H9 (cell line): ENCODE measurements at regions not wholly inside any gene's neighbourhood (a gene's known extent, or its start where the extent isn't known, plus 50 kb on each side); places are given as distances from the start of the nearest gene placed in this dataset.

ENCODE experiments used
- DNase-seq: peaks from one replicate; pipeline ENCODE4 v3.0.0-alpha.2; 2017
- H2AFZ ChIP-seq: one replicate; pipeline ENCODE4 v1.6.1; 2013; ENCODE audit warnings: mild to moderate bottlenecking, low read length, control low read depth, moderate library complexity
- H2AK5ac ChIP-seq: 2 replicates; pipeline ENCODE4 v1.6.1; 2013; ENCODE audit warnings: low read length, control low read depth, mixed read lengths; ENCODE audit not compliant: insufficient read length
- H2BK120ac ChIP-seq: one replicate; pipeline ENCODE4 v1.6.1; 2013; ENCODE audit warnings: low read depth, mild to moderate bottlenecking, low read length, control low read depth, inconsistent platforms; ENCODE audit not compliant: poor library complexity, severe bottlenecking
- H2BK12ac ChIP-seq: 2 replicates; pipeline ENCODE4 v1.6.1; 2013; ENCODE audit warnings: low read length, control low read depth, mixed read lengths, low read depth; ENCODE audit not compliant: insufficient read length
- H2BK15ac ChIP-seq: 2 replicates; pipeline ENCODE4 v1.6.1; 2013; ENCODE audit warnings: low read depth, low read length, control low read depth
- H2BK20ac ChIP-seq: one replicate; pipeline ENCODE4 v1.6.1; 2013; ENCODE audit warnings: low read depth, mild to moderate bottlenecking, low read length, control low read depth, inconsistent platforms; ENCODE audit not compliant: poor library complexity, severe bottlenecking
- H2BK5ac ChIP-seq: 2 replicates; pipeline ENCODE4 v1.6.1; 2013; ENCODE audit warnings: low read length, control low read depth, mixed read lengths; ENCODE audit not compliant: insufficient read length
- H3K14ac ChIP-seq: 2 replicates; pipeline ENCODE4 v1.6.1; 2013; ENCODE audit warnings: low read length, control low read depth; ENCODE audit not compliant: insufficient read depth
- H3K18ac ChIP-seq: 2 replicates; pipeline ENCODE4 v1.6.1; 2013; ENCODE audit warnings: low read depth, mild to moderate bottlenecking, mixed read lengths, low read length, control low read depth; ENCODE audit not compliant: insufficient read length
- H3K23ac ChIP-seq: 2 replicates; pipeline ENCODE4 v1.6.1; 2013; ENCODE audit warnings: low read length, control low read depth, mixed read lengths, low read depth; ENCODE audit not compliant: insufficient read length
- H3K23me2 ChIP-seq: 2 replicates; pipeline ENCODE4 v1.6.1; 2013; ENCODE audit warnings: low read depth, mild to moderate bottlenecking, mixed read lengths, low read length, control low read depth; ENCODE audit not compliant: insufficient read length, poor library complexity, severe bottlenecking
- H3K27ac ChIP-seq: 2 replicates; pipeline ENCODE4 v1.5.1; 2013; ENCODE audit warnings: low read length, control low read depth, mixed read lengths, low read depth; ENCODE audit not compliant: insufficient read length
- H3K27me3 ChIP-seq: 2 replicates; pipeline ENCODE4 v1.6.1; 2013; ENCODE audit warnings: low read length, control low read depth, inconsistent platforms; ENCODE audit not compliant: insufficient read depth
- H3K4ac ChIP-seq: 2 replicates; pipeline ENCODE4 v1.6.1; 2013; ENCODE audit warnings: low read depth, mild to moderate bottlenecking, control low read depth, inconsistent platforms, low read length, moderate library complexity
- H3K4me1 ChIP-seq: 2 replicates; pipeline ENCODE4 v1.6.1; 2013; ENCODE audit warnings: low read length, control low read depth, inconsistent platforms; ENCODE audit not compliant: insufficient read depth
- H3K4me2 ChIP-seq: 2 replicates; pipeline ENCODE4 v1.6.1; 2013; ENCODE audit warnings: low read length, control low read depth, mixed read lengths; ENCODE audit not compliant: insufficient read length, insufficient read depth
- H3K56ac ChIP-seq: 2 replicates; pipeline ENCODE4 v1.6.1; 2013; ENCODE audit warnings: low read depth, mild to moderate bottlenecking, mixed read lengths, low read length, control low read depth; ENCODE audit not compliant: insufficient read length
- H3K79me1 ChIP-seq: 2 replicates; pipeline ENCODE4 v1.6.1; 2013; ENCODE audit warnings: low read depth, mild to moderate bottlenecking, moderate library complexity, low read length, control low read depth, inconsistent platforms; ENCODE audit not compliant: insufficient read depth, poor library complexity, severe bottlenecking
- H3K79me2 ChIP-seq: 2 replicates; pipeline ENCODE4 v1.6.1; 2013; ENCODE audit warnings: low read length, control low read depth, inconsistent platforms; ENCODE audit not compliant: insufficient read depth
- H3K9ac ChIP-seq: 2 replicates; pipeline ENCODE4 v1.6.1; 2013; ENCODE audit warnings: low read length, control low read depth, mixed read lengths; ENCODE audit not compliant: insufficient read length; ENCODE audit errors: extremely low read depth
- H3K9me3 ChIP-seq: one replicate; pipeline ENCODE4 v1.6.1; 2013; ENCODE audit warnings: low read depth, low read length, inconsistent platforms; ENCODE audit not compliant: control insufficient read depth
- H3T11ph ChIP-seq: one replicate; pipeline ENCODE4 v1.6.1; 2013; ENCODE audit warnings: mild to moderate bottlenecking, low read length, control low read depth, inconsistent platforms
- H4K20me1 ChIP-seq: one replicate; pipeline ENCODE4 v1.6.1; 2013; ENCODE audit not compliant: control insufficient read depth, insufficient read length, insufficient read depth
- H4K5ac ChIP-seq: 2 replicates; pipeline ENCODE4 v1.6.1; 2013; ENCODE audit warnings: low read depth, mild to moderate bottlenecking, mixed read lengths, low read length, control low read depth; ENCODE audit not compliant: insufficient read length
- H4K8ac ChIP-seq: replicated peaks from 2 replicates; pipeline ENCODE4 v1.6.1; 2013; ENCODE audit warnings: low read length, control low read depth, mixed read lengths, low read depth; ENCODE audit not compliant: insufficient read length
- H4K91ac ChIP-seq: 2 replicates; pipeline ENCODE4 v1.6.1; 2013; ENCODE audit warnings: low read depth, mild to moderate bottlenecking, moderate library complexity, mixed read lengths, low read length, control low read depth; ENCODE audit not compliant: insufficient read length
- H3K27ac Mint-ChIP-seq, 3 experiments: 2 replicates in 2 of 3; 3 replicates in 1 of 3; pipeline ENCODE4 v1.8.0; 2020 to 2021; ENCODE audit warnings: mixed read lengths in 3 of 3, mild to moderate bottlenecking in 1 of 3, moderate library complexity in 1 of 3
- H3K27me3 Mint-ChIP-seq: 2 replicates; pipeline ENCODE4 v1.8.0; 2021; ENCODE audit warnings: low read depth, mild to moderate bottlenecking, moderate library complexity, mixed read lengths
- H3K36me3 Mint-ChIP-seq, 3 experiments: 2 replicates in 2 of 3; 3 replicates in 1 of 3; pipeline ENCODE4 v1.8.0; 2020 to 2021; ENCODE audit warnings: low read depth in 3 of 3, mixed read lengths in 3 of 3; ENCODE audit not compliant: insufficient read depth in 1 of 3
- H3K4me1 Mint-ChIP-seq, 2 experiments: 2 replicates each; pipeline ENCODE4 v1.8.0; 2020; ENCODE audit warnings: mixed read lengths in 2 of 2
- H3K4me3 Mint-ChIP-seq, 2 experiments: 2 replicates in 1 of 2; 3 replicates in 1 of 2; pipeline ENCODE4 v1.8.0; 2020 to 2021; ENCODE audit warnings: mild to moderate bottlenecking in 2 of 2, mixed read lengths in 2 of 2, moderate library complexity in 1 of 2
- H3K9me3 Mint-ChIP-seq, 2 experiments: 2 replicates in 1 of 2; 3 replicates in 1 of 2; pipeline ENCODE4 v1.8.0; 2020; ENCODE audit warnings: mild to moderate bottlenecking in 2 of 2, mixed read lengths in 2 of 2, moderate library complexity in 1 of 2
- CTCF ChIP-seq: fragments of 200-600 bp; sonication (generic); conservative IDR thresholded peaks from 3 replicates; pipeline ENCODE4 v1.8.0; 2021; ENCODE audit warnings: antibody characterized with exemption, mild to moderate bottlenecking
- WGBS: extraction: QIAGEN DNeasy Blood & Tissue Kit; methylation state at CpG from one replicate; pipeline ENCODE4 v1.1.7; 2013; ENCODE audit warnings: missing lambda C conversion rate, low lambda C conversion rate, mixed read lengths; ENCODE audit not compliant: insufficient read length; ENCODE audit errors: extremely low coverage; 5-methylcytosine and 5-hydroxymethylcytosine counted together

- no peak overlapping the region for H3K18ac ChIP-seq
- H3K9me3 ChIP-seq, result no peaks in the 10 kb centered on the region
- no peaks in the 10 kb centered on the region for H3K79me1 ChIP-seq
- H3T11ph ChIP-seq, result no peak overlapping the region
- TF ChIP-seq CTCF, result no peak
- no peak overlapping the region for H2BK20ac ChIP-seq
- Mint-ChIP-seq H3K27ac (no peak overlapping the region), H3K4me1 (peaks cover 2 to 17% of the 10 kb centered on the region in 2 experiments), H3K4me3 (no peak overlapping the region), H3K36me3 (no peaks in the 10 kb centered on the region), H3K27me3 (no peaks in the 10 kb centered on the region; the same call in 1 of the 2 replicates), H3K9me3 (no peaks in the 10 kb centered on the region; a peak in 1 of 5 replicates)
- H4K91ac ChIP-seq, result no peak overlapping the region
- H2BK120ac ChIP-seq, result no peak overlapping the region
- no peak overlapping the region for H3K27ac ChIP-seq
- no peaks in the 10 kb centered on the region for H3K79me2 ChIP-seq
- H4K20me1 ChIP-seq, result no peaks in the 10 kb centered on the region
- H3K4me2 ChIP-seq, result no peak overlapping the region
- H2BK15ac ChIP-seq, result no peak overlapping the region
- H2AK5ac ChIP-seq, result no peak overlapping the region
- H4K5ac ChIP-seq, result no peak overlapping the region
- H3K27me3 ChIP-seq, result no peaks in the 10 kb centered on the region
- no peak overlapping the region for H3K23ac ChIP-seq
- no peak overlapping the region for H3K56ac ChIP-seq
- no peaks in the 10 kb centered on the region for H3K23me2 ChIP-seq
- H3K9ac ChIP-seq, result no peak overlapping the region
- H3K4me1 ChIP-seq, result no peaks in the 10 kb centered on the region; the same call in 1 of the 2 replicates
- WGBS, result no CpG with 5 or more reads among the region's 5 CpGs
- H3K4ac ChIP-seq, result no peak overlapping the region
- DNase-seq, result peak; percentile 38
- H2AFZ ChIP-seq, result no peak overlapping the region
- H2BK5ac ChIP-seq, result no peak overlapping the region
- no peak overlapping the region for H4K8ac ChIP-seq
- no peak overlapping the region for H2BK12ac ChIP-seq
- H3K14ac ChIP-seq, result no peak overlapping the region
These were observed 637.9 kb downstream of the MED13L start for GRCh38 chr12:115639648-115640012.
